Stomach (tissue), 8 donors: ENCODE measurements at regions not wholly inside any gene's neighbourhood (a gene's known extent, or its start where the extent isn't known, plus 50 kb on each side); places are given as distances from the start of the nearest gene placed in this dataset.
A peak's percentile ranks its signal among the peaks of the same experiment; 100 is the strongest.

ENCODE experiments used
- DNase-seq, 2 donors: peaks; one replicate each; pipeline versions ENCODE4 v3.0.0 to v3.0.0-alpha.2; 2013 to 2019
- H3K27ac ChIP-seq, 5 donors: fragments of 200-600 bp in 4 of 5; sonication (generic) in 4 of 5; one replicate each; pipeline ENCODE4 v1.5.1; 2013 to 2019; ENCODE audit warnings: mild to moderate bottlenecking in 1 of 5, moderate library complexity in 1 of 5
- H3K27me3 ChIP-seq, 3 donors: fragments of 200-600 bp; sonication (generic); one replicate each; pipeline ENCODE4 v1.5.1; 2017 to 2019; ENCODE audit warnings: mixed run types in 1 of 3
- H3K36me3 ChIP-seq, 4 donors: fragments of 200-600 bp; sonication (generic); 1 replicate in 3 of 4; 2 replicates in 1 of 4; pipeline ENCODE4 v1.5.1; 2016 to 2019
- H3K4me1 ChIP-seq, 4 donors: fragments of 200-600 bp; sonication (generic); one replicate each; pipeline ENCODE4 v1.5.1; 2016 to 2019
- H3K4me3 ChIP-seq, 4 donors: fragments of 200-600 bp; sonication (generic) in 3 of 4; one replicate each; pipeline ENCODE4 v1.5.1; 2016 to 2019; ENCODE audit warnings: mild to moderate bottlenecking in 1 of 4
- H3K9me3 ChIP-seq, 4 donors: fragments of 200-600 bp; sonication (generic); one replicate each; pipeline ENCODE4 v1.5.1; 2016 to 2019
- EP300 ChIP-seq: sonication (generic); formaldehyde crosslinking; IDR thresholded peaks from one replicate; pipeline ENCODE4 v1.6.1; 2017; ENCODE audit warnings: antibody characterized with exemption
- POLR2A ChIP-seq, 4 donors: fragments of 450-650 bp; IDR thresholded peaks; one replicate each; pipeline ENCODE4 v1.6.1; 2016; ENCODE audit warnings: antibody characterized with exemption in 4 of 4, control low read depth in 2 of 4, mild to moderate bottlenecking in 1 of 4, moderate library complexity in 1 of 4
- POLR2AphosphoS5 ChIP-seq, 3 donors: sonication (generic); formaldehyde crosslinking; IDR thresholded peaks; one replicate each; pipeline ENCODE4 v1.6.1; 2016; ENCODE audit warnings: antibody characterized with exemption in 3 of 3
- WGBS, 5 donors: extraction: QIAGEN DNeasy Blood & Tissue Kit in 3 of 5; methylation state at CpG; one replicate each; pipeline versions ENCODE4 v1.1.5 to v1.1.7; 2013 to 2018; 5-methylcytosine and 5-hydroxymethylcytosine counted together
- intact Hi-C: fragments of 100-400 bp; cut with DNase I; formaldehyde crosslinking; loops from one replicate; pipeline ENCODE4 v1.15.1; 2023; ENCODE audit warnings: low total_unique reads
- TF ChIP-seq, protein P1 (sequence below), 7 experiments: fragments of 450-650 bp in 4 of 7; fragments of 200-600 bp in 3 of 7; sonication (generic) in 3 of 7; IDR thresholded peaks; one replicate each; pipeline ENCODE4 v1.5.1; 2016 to 2019; ENCODE audit warnings: antibody characterized with exemption in 7 of 7, control low read depth in 2 of 7, mild to moderate bottlenecking in 1 of 7
- donor health status: healthy with polysubstance abuse.
- donor health status: Bipolar disorder and iron deficiency.
- donor health status: healthy.

DNA sequence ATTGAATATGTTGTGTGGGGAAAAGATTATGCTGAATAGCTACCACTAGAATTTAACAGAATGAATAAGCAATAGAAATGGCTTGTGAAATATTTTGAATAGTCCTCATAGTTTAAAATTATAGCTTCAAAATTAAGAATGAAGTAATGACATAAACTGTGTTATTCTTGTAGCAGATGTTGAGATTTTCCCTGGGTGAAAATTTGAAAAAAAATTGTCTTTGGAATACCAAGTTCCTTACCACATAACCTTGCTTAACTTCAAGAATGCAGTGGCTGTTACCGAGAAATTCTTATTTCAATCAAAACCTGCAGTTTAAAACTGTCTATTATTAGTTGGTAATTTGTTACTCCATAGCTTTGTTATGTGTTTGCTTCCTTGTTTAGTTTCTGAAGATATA, 1268.6 kb downstream of the RAPGEF2 start:
- intact Hi-C loops: no loop called here
- Histone ChIP-seq H3K4me1 (no peaks in the 10 kb centered on the region), H3K4me3 (no peak overlapping the region), H3K9me3 (no peaks in the 10 kb centered on the region), H3K27me3 (no peaks in the 10 kb centered on the region), H3K36me3 (no peaks in the 10 kb centered on the region), H3K27ac (no peak overlapping the region)
- TF ChIP-seq POLR2AphosphoS5 (IDR thresholded peaks at IDR 0.05) (no peak), EP300 (no peak), POLR2A (IDR thresholded peaks at IDR 0.05) (no peak)
- TF ChIP-seq, protein P1, sequence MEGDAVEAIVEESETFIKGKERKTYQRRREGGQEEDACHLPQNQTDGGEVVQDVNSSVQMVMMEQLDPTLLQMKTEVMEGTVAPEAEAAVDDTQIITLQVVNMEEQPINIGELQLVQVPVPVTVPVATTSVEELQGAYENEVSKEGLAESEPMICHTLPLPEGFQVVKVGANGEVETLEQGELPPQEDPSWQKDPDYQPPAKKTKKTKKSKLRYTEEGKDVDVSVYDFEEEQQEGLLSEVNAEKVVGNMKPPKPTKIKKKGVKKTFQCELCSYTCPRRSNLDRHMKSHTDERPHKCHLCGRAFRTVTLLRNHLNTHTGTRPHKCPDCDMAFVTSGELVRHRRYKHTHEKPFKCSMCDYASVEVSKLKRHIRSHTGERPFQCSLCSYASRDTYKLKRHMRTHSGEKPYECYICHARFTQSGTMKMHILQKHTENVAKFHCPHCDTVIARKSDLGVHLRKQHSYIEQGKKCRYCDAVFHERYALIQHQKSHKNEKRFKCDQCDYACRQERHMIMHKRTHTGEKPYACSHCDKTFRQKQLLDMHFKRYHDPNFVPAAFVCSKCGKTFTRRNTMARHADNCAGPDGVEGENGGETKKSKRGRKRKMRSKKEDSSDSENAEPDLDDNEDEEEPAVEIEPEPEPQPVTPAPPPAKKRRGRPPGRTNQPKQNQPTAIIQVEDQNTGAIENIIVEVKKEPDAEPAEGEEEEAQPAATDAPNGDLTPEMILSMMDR (IDR thresholded peaks at IDR 0.05): no peak
- WGBS, 5 donors: 63 to 93% (median 80%) methylated on average over 1 of the region's 1 CpG
- no peak for DNase-seq

DNA sequence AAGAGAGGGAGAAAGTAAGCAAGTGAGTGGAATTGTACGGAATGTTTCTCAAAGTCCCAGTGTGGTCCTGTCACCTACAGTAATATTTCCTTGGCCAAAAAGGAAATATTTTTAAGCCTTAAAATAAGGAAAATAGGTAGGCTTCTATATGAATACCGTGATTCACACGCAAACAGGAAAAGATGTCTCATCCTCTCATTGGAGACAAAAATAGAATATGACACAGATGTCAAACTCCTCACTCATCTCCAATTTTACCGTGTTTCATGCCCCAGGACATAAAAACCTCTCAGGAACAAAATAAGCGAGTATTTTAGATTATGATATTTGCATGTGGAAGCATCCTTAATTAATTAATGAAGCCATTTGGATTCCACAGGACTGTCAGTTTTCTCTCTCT, 1269.5 kb downstream of the RAPGEF2 start:
- no peaks in the 10 kb centered on the region for H3K4me1 ChIP-seq
- no peaks in the 10 kb centered on the region for H3K27me3 ChIP-seq
- intact Hi-C loops: no loop called here
- H3K9me3 ChIP-seq: no peaks in the 10 kb centered on the region
- no peak for DNase-seq
- no peak overlapping the region for H3K4me3 ChIP-seq
- H3K27ac ChIP-seq: no peak overlapping the region
- no peak for TF ChIP-seq POLR2A (IDR thresholded peaks at IDR 0.05)
- no peak for TF ChIP-seq POLR2AphosphoS5 (IDR thresholded peaks at IDR 0.05)
- no peak for TF ChIP-seq EP300
- TF ChIP-seq, protein P1 (IDR thresholded peaks at IDR 0.05): no peak
- H3K36me3 ChIP-seq: no peaks in the 10 kb centered on the region
- WGBS, 5 donors: 66 to 86% (median 84%) methylated on average over 5 of the region's 5 CpGs

DNA sequence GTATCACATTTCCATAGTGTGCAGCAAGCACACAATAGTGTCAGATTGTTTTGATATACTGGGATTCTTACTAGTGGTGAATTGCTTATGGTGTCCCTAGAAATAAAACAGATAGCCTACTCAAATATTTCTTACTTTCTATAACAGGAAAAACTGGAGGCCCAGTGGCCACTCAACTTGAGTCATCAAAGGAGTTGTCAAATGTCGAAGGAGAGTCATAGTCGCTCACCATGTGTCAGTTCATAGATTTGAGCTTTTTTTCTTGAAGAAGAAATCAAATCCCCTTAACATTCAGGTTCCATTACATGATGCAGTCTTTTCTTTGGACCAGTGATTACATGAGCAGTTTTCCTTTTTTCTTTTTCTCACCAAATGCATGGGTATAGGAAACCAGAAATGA, 1271.0 kb downstream of the RAPGEF2 start:
- 91 to 100% (median 94%) methylated on average over 2 of the region's 2 CpGs for WGBS, 5 donors
- Histone ChIP-seq H3K4me3 (no peak overlapping the region), H3K4me1 (no peaks in the 10 kb centered on the region), H3K36me3 (no peaks in the 10 kb centered on the region), H3K27ac (no peak overlapping the region), H3K9me3 (no peaks in the 10 kb centered on the region), H3K27me3 (no peaks in the 10 kb centered on the region)
- intact Hi-C loops: no loop called here
- no peak for DNase-seq
- TF ChIP-seq POLR2AphosphoS5 (IDR thresholded peaks at IDR 0.05) (no peak), POLR2A (IDR thresholded peaks at IDR 0.05) (no peak), EP300 (no peak)

DNA sequence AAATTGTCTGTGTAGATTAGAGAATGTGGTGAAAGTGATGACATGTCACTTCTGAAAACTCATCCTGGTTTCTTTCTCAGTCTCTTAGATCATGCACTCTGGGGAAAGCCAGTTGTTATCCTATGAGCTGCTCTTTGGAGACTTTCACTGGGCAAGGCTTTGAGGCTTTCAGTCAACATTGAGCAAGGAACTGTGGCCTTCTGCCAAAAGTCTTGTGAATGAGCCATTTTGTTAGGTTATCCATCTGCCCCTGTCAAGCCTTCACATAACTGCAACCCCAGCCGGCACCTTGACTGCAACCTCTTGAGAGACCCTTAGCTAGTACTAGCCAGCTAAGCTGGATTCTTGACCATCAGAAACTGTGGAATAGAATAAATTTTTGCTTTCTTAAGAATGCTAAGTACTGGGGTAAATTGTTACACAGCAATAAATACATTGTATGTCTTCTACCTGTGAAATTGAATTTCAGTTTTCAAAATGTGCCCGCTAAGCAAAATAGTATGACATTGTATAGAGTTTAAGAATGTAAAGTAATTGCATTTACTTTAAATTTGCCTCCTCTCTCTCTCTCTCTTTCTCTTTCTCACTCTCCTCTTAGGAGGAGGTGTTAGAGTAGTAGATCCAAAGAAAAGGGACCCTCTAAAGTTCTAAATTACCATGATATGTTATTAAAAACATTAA, 1273.0 kb downstream of the RAPGEF2 start:
- DNase-seq: peak in 1 of 2 donors; percentile 5
- TF ChIP-seq POLR2A (IDR thresholded peaks at IDR 0.05): no peak
- no peak for TF ChIP-seq POLR2AphosphoS5 (IDR thresholded peaks at IDR 0.05)
- intact Hi-C loops: no loop called here
- Histone ChIP-seq H3K36me3 (no peaks in the 10 kb centered on the region), H3K4me3 (no peak overlapping the region), H3K27ac (no peak overlapping the region), H3K9me3 (no peaks in the 10 kb centered on the region), H3K4me1 (no peaks in the 10 kb centered on the region), H3K27me3 (no peaks in the 10 kb centered on the region)
- WGBS, 5 donors: 73 to 80% (median 75%) methylated on average over 2 of the region's 2 CpGs

DNA sequence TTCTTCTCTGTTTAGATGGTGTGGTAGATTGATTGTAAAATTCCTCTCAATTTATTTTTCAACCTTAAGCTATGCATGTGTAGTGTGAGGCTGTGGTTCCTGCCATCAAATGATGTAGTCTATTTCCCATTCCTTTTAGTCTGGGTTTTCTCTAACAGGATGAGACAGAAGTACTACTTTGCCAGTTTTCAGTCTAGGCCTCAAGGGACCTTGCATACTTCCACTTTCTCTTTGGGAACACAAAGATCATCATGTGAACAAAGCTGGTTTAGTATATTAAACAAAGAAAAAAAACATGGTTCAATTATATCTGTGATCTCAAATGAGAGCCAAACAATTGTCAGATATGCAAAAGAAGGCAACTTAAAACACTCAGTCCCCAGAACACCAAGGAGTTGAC, 1284.0 kb downstream of the RAPGEF2 start:
- Histone ChIP-seq H3K9me3 (peaks cover 0 to 21% (median 14%) of the 10 kb centered on the region in 4 donors), H3K27me3 (no peaks in the 10 kb centered on the region), H3K27ac (no peak overlapping the region), H3K36me3 (no peaks in the 10 kb centered on the region), H3K4me3 (no peak overlapping the region), H3K4me1 (no peaks in the 10 kb centered on the region)
- peak in 1 of 2 donors; percentile 13 for DNase-seq
- intact Hi-C loops: no loop called here
- TF ChIP-seq POLR2A (IDR thresholded peaks at IDR 0.05) (no peak), POLR2AphosphoS5 (IDR thresholded peaks at IDR 0.05) (no peak), EP300 (no peak)
- TF ChIP-seq, protein P1 (IDR thresholded peaks at IDR 0.05): no peak
